ENCODE measurements at regions not wholly inside any gene's neighbourhood (a gene's known extent, or its start where the extent isn't known, plus 50 kb on each side); places are given as distances from the start of the nearest gene placed in this dataset.

DNA sequence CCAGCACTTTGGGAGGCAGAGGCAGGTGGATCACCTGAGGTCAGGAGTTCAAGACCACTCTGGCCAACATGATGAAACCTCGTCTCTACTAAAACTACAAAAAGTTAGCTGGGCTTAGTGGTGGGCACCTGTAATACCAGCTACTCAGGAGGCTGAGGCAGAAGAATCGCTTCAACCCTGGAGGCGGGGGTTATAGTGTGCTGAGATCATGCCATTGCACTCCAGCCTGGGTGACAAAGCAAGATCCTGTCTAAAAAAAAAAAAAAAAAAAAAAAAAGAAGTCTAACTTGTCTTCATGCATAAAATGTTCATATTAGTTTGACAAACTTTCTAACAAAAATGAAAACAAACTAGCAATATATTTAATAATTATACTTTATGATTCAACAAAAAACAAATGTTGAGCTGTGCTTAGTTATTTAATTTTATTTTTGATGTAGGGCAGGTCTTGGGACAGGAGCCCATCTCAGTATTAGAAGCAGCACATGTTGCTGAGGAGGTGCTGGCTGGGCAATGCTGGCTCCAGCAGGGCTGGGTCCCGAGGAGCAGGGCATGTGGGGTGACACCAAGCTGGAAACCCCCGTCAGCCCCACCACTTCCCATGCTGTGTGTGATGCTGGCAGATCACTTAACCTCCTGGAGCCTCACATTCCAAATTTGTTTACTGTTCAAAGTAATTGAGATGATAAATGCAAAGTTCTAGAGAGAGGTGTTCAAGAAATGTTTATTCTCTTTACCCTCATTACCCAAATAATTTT, 335.3 kb upstream of the KLF6 start:
- DNase-seq (ENCODE audit: low read depth): no peak

DNA sequence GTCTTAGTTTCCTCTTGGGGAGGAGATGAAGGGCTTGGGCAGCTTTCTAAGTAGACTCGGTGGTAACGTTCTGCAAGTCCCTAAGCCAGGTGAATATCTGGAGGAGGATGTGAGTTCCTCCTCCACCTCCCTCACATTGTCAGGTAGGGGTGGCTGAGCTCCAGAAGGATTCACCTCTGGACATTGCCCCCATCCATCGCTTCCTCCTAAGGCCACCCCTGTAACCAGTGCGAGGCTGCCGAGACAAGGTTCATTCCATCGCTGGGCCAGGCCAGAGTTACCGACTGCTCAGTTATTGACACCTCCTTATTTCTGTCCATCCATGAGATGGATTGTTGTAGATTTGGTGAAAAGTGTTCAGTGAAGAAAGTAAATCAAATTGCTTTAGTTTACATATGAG, 334.1 kb upstream of the KLF6 start:
- no peak for DNase-seq (ENCODE audit: low read depth)

- DNase-seq (ENCODE audit: low read depth): no peak
Measured at GRCh38 chr10:4117604-4118003, 332.6 kb upstream of the KLF6 start.

GRCh38 chr10:4111643-4112042, 326.6 kb upstream of the KLF6 start:
- DNase-seq (ENCODE audit: low read depth): peak; percentile 15

DNA sequence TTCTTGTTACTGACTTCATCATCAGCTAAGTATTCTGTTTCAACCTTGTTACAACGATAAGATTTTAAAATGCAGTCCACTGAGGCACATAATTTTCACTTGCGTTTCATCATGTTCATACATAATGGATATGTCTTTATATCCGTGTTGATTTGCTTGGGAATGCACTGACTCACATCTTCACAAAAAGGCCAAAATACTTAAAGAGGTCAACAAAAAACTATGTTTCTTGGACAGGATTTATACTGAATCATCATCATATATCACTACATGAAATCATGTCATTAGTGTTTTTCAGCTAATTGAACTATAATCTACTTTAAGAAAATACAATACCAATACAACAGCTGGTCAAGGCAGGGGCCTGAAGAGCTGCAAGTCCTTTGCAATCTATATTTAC, 324.5 kb upstream of the KLF6 start:
- no peak for DNase-seq (ENCODE audit: low read depth)

DNA sequence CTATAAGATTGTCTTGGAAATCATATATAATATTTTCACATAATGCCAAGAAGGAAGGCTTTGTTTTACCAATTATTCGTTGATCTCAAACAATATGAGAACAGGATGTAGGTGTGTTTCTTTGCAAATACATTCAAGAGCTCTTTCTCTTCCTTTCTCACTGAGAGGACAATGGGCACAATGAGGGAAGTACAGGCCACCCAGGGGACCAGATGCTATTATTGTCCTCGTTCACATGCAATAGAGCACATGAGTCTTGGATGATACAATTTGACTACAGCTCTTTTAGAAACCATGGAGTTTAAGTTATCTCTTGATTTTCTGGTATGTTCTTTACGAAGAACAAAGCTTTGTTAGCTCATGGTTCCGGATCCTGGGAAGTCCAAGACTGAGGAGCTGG, 323.7 kb upstream of the KLF6 start:
- no peak for DNase-seq (ENCODE audit: low read depth)

- no peak for DNase-seq (ENCODE audit: low read depth)
Measured at GRCh38 chr10:4107285-4107851, 322.4 kb upstream of the KLF6 start.

- no peak for DNase-seq (ENCODE audit: low read depth)
Measured at GRCh38 chr10:4103603-4104002, 318.6 kb upstream of the KLF6 start.

GRCh38 chr10:4102802-4103344, 317.9 kb upstream of the KLF6 start:
- peak; percentile 10 for DNase-seq (ENCODE audit: low read depth)

GRCh38 chr10:4101918-4102654, 317.1 kb upstream of the KLF6 start:
- DNase-seq (ENCODE audit: low read depth): no peak

GRCh38 chr10:4100380-4100779, 315.4 kb upstream of the KLF6 start:
- no peak for DNase-seq (ENCODE audit: low read depth)

DNA sequence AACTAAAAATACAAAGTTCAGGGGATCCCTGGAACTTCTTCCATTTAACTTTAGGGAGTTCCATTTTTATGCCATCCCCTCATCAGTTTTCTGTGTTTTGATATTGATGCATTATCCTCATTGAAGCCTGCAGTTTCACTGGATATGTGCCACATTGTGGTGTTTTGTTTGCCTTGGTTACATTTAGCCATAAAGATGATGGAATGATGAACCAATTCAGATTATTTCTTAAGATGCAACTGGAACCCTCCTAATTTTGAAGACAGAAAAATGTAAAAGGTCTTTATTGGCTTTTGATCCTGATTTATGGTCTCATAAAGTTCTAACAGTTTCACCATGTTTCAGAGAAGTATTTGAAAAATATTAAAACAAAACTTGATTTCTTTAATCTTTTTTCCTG, 314.2 kb upstream of the KLF6 start:
- no peak for DNase-seq (ENCODE audit: low read depth)

DNA sequence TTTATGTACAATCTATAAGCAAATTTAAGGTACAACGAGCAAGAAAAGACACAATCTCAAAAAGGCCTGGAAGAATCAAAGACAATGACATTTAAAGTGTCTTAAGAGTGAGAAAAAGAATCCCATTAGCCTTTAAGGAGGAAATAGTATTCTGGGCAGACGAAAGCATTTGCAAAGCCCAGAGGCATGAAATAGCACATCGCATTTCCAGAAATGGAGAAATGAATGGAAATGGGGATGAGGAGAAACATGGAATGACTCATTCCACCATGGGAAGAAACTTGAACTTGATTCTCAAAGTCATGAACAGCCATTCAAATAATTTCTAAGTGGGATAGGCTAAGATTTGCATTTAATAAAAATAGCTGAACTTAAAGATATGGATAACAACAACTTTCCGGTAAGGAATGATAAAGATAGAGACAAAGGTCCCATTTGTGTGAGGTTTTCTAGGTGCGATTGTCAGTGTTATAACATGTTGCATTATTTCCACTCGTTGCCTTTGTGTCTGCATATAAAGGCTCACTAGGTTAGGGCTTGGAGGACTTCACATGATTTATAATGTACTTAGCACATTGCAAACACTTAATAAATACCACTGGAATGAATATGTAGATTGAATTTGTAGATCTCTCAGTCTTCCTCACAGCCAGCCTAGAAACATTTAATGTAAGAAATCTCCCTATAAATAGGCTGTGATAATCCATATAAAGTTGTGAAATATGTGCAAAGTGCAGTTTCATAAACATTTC, 310.3 kb upstream of the KLF6 start:
- DNase-seq (ENCODE audit: low read depth): no peak

GRCh38 chr10:4094751-4095150, 309.7 kb upstream of the KLF6 start:
- no peak for DNase-seq (ENCODE audit: low read depth)

GRCh38 chr10:4093438-4093837, 308.4 kb upstream of the KLF6 start:
- DNase-seq (ENCODE audit: low read depth): peak; percentile 60

- no peak for DNase-seq (ENCODE audit: low read depth)
Measured at GRCh38 chr10:4088354-4089066, 303.5 kb upstream of the KLF6 start.

DNA sequence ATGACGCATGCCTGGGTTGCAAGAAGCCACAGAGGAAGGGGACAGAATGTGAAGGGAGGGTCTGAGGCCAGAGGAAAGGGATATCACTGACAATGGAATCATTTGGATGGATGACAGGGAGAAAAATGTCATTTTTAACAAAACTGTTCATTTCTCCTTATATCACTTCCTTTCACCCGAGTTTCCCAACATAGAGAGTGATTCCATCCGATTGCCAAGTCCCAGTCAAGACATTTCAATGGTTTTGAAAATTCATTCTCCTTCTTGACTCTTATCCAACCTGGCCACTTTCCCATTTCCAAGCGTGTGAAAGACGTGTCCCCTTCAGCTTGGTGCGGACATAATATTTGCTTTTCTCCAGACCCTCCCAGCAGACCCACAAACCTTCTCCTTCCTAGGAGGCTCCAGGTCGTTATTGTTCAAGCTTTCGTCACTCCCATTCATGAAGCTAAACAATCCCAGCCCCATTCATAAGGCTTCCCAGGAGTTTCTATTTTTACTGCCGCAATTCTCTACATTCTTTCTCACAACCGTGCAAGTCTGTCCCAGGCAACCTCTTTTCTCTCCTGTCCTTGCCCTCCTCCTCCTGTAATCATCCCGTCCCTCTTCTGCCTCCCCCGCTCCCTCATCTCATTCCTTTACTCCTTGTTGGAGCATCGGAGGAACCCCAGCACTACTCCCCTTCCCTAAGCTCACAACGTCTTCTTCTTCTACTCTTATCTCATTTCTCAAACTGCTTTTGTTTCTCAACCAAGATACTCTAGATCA, 301.3 kb upstream of the KLF6 start:
- DNase-seq (ENCODE audit: low read depth): no peak

- DNase-seq (ENCODE audit: low read depth): no peak
Measured at GRCh38 chr10:4083509-4084003, 298.5 kb upstream of the KLF6 start.

GRCh38 chr10:4082861-4083260, 297.9 kb upstream of the KLF6 start:
- no peak for DNase-seq (ENCODE audit: low read depth)

DNA sequence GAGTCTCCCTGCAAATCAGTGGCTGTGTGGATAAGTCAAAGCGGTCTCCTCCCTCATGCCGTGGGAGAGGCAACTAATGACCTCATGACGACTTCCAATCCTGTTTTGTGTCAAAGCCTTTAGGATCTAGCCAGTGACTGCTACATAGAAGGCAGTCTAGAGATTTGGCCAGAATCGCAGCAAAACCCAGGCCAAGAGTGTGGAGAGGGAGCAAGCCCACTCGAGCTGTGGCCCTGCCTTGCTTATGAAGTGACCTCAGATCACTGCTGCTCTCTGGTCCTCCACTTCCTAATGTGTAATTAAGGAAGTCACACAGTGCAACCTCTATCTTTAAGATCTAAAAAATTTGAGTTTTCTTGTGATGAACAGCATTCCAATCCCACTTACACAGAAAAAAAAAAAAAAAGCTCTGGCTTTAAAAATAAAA, 296.7 kb upstream of the KLF6 start:
- no peak for DNase-seq (ENCODE audit: low read depth)
